GM12878 (cell line): ENCODE measurements at regions not wholly inside any gene's neighbourhood (a gene's known extent, or its start where the extent isn't known, plus 50 kb on each side); places are given as distances from the start of the nearest gene placed in this dataset.

Source experiments
- EGR1 ChIP-seq, 2 experiments: IDR thresholded peaks; 1 replicate in 1 of 2; 2 replicates in 1 of 2; pipeline ENCODE4 v1.6.1; 2011 to 2012; ENCODE audit warnings: low read depth in 2 of 2, low read length in 2 of 2, borderline replicate concordance in 1 of 2, mild to moderate bottlenecking in 1 of 2, moderate library complexity in 1 of 2
- EP300 ChIP-seq, 2 experiments: fragments of 150-350 bp in 1 of 2; IDR thresholded peaks; 2 replicates each; pipeline ENCODE4 v1.6.1; 2011 to 2012; ENCODE audit warnings: low read depth in 2 of 2, low read length in 2 of 2, borderline replicate concordance in 1 of 2, improper control_type of control experiment in 1 of 2, inconsistent platforms in 1 of 2; ENCODE audit not compliant: control insufficient read depth in 1 of 2
- ESRRA ChIP-seq: IDR thresholded peaks from 2 replicates; pipeline ENCODE4 v1.6.1; 2012; ENCODE audit warnings: mild to moderate bottlenecking, low read length, improper control_type of control experiment
- EZH2 ChIP-seq: IDR thresholded peaks from 2 replicates; pipeline ENCODE4 v1.6.1; 2012; ENCODE audit warnings: low read depth, mild to moderate bottlenecking, control low read depth, inconsistent platforms, low read length, borderline replicate concordance; ENCODE audit not compliant: control insufficient read depth
- HCFC1 ChIP-seq: fragments of 150-350 bp; IDR thresholded peaks from 2 replicates; pipeline ENCODE4 v1.6.1; 2014; ENCODE audit warnings: low read length
- HDAC2 ChIP-seq: fragments of 200-600 bp; sonication (generic); IDR thresholded peaks from 2 replicates; pipeline ENCODE4 v1.6.1; 2017
- MTA2 ChIP-seq: fragments of 450-650 bp; IDR thresholded peaks from 2 replicates; pipeline ENCODE4 v1.6.1; 2016; ENCODE audit warnings: low read depth, mild to moderate bottlenecking, moderate library complexity
- NFIC ChIP-seq: IDR thresholded peaks from 2 replicates; pipeline ENCODE4 v1.6.1; 2012; ENCODE audit warnings: low read depth, mild to moderate bottlenecking, inconsistent platforms, low read length, moderate library complexity
- RAD21 ChIP-seq: IDR thresholded peaks from 2 replicates; pipeline ENCODE4 v1.6.1; 2011; ENCODE audit warnings: mild to moderate bottlenecking, low read depth, low read length, moderate library complexity; ENCODE audit not compliant: insufficient read depth
- RFX5 ChIP-seq: IDR thresholded peaks from 2 replicates; pipeline ENCODE4 v1.6.1; 2011; ENCODE audit warnings: low read depth, low read length, improper control_type of control experiment
- TF ChIP-seq, protein P1 (sequence below): IDR thresholded peaks from 2 replicates; pipeline ENCODE4 v1.6.1; 2012; ENCODE audit warnings: improper control_type of control experiment, low read depth, low read length; ENCODE audit not compliant: insufficient replicate concordance
- TF ChIP-seq, protein P2 (sequence below): fragments of 450-650 bp; conservative IDR thresholded peaks from 2 replicates; pipeline ENCODE4 v1.6.1; 2017; ENCODE audit warnings: mild to moderate bottlenecking, moderate library complexity
- TF ChIP-seq, protein P3 (sequence below): IDR thresholded peaks from 2 replicates; pipeline ENCODE4 v1.6.1; 2011; ENCODE audit warnings: low read depth, low read length, improper control_type of control experiment, borderline replicate concordance
- TF ChIP-seq, protein P4 (sequence below): fragments of 450-650 bp; formaldehyde crosslinking; IDR thresholded peaks from 2 replicates; pipeline ENCODE4 v1.4.0; 2022; ENCODE audit warnings: mild to moderate bottlenecking, moderate library complexity

DNA sequence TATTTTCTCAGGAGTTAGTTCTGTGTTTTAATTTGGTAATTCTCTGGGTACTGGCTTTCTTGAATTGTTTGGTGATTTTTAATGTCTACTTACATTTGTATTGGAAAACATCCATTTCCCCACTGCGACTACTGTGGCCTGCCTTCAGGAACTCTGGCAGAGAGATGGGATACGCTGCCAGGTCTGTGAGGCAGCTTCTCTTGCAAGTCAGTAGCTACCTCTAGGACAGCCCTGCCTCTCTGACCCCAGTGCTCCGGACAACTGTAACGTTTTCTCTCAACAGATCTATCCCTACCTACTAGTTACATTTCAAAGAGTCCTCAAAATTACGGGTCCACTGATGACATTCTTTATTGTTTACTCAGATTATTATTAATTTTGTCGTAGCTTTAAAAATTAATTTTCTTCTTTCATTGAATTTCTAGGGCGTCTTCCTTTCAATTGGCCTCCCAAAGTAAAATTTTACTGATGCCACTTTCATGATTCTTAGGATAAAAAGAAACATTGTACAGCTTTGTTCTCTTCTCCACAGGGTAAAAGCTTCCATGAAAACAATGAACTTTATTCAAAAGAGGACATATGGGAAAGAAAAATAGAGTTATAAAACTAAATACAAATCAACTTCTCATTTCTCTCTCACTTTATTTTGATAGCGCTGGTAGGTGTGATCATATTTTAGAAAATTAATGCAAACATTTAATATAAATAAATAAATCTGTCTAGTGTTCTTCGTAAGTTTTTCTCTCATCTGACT is 123.2 kb upstream of the GOLGA8J start (continued):
- TF ChIP-seq, protein P1, sequence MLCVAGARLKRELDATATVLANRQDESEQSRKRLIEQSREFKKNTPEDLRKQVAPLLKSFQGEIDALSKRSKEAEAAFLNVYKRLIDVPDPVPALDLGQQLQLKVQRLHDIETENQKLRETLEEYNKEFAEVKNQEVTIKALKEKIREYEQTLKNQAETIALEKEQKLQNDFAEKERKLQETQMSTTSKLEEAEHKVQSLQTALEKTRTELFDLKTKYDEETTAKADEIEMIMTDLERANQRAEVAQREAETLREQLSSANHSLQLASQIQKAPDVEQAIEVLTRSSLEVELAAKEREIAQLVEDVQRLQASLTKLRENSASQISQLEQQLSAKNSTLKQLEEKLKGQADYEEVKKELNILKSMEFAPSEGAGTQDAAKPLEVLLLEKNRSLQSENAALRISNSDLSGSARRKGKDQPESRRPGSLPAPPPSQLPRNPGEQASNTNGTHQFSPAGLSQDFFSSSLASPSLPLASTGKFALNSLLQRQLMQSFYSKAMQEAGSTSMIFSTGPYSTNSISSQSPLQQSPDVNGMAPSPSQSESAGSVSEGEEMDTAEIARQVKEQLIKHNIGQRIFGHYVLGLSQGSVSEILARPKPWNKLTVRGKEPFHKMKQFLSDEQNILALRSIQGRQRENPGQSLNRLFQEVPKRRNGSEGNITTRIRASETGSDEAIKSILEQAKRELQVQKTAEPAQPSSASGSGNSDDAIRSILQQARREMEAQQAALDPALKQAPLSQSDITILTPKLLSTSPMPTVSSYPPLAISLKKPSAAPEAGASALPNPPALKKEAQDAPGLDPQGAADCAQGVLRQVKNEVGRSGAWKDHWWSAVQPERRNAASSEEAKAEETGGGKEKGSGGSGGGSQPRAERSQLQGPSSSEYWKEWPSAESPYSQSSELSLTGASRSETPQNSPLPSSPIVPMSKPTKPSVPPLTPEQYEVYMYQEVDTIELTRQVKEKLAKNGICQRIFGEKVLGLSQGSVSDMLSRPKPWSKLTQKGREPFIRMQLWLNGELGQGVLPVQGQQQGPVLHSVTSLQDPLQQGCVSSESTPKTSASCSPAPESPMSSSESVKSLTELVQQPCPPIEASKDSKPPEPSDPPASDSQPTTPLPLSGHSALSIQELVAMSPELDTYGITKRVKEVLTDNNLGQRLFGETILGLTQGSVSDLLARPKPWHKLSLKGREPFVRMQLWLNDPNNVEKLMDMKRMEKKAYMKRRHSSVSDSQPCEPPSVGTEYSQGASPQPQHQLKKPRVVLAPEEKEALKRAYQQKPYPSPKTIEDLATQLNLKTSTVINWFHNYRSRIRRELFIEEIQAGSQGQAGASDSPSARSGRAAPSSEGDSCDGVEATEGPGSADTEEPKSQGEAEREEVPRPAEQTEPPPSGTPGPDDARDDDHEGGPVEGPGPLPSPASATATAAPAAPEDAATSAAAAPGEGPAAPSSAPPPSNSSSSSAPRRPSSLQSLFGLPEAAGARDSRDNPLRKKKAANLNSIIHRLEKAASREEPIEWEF = no peak
- TF ChIP-seq EGR1 (IDR thresholded peaks at IDR 0.05; ENCODE audit: borderline replicate concordance in 1 of 2, low read depth in 2 of 2, low read length in 2 of 2) (no peak), NFIC (no peak), RAD21 (no peak), EP300 (IDR thresholded peaks at IDR 0.05; ENCODE audit: borderline replicate concordance in 1 of 2, control insufficient read depth in 1 of 2, low read depth in 2 of 2, low read length in 2 of 2) (no peak), EZH2 (no peak), MTA2 (no peak), HCFC1 (no peak), ESRRA (no peak), HDAC2 (no peak), RFX5 (no peak)
- TF ChIP-seq, protein P2, sequence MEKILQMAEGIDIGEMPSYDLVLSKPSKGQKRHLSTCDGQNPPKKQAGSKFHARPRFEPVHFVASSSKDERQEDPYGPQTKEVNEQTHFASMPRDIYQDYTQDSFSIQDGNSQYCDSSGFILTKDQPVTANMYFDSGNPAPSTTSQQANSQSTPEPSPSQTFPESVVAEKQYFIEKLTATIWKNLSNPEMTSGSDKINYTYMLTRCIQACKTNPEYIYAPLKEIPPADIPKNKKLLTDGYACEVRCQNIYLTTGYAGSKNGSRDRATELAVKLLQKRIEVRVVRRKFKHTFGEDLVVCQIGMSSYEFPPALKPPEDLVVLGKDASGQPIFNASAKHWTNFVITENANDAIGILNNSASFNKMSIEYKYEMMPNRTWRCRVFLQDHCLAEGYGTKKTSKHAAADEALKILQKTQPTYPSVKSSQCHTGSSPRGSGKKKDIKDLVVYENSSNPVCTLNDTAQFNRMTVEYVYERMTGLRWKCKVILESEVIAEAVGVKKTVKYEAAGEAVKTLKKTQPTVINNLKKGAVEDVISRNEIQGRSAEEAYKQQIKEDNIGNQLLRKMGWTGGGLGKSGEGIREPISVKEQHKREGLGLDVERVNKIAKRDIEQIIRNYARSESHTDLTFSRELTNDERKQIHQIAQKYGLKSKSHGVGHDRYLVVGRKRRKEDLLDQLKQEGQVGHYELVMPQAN = no peak
- TF ChIP-seq, protein P3, sequence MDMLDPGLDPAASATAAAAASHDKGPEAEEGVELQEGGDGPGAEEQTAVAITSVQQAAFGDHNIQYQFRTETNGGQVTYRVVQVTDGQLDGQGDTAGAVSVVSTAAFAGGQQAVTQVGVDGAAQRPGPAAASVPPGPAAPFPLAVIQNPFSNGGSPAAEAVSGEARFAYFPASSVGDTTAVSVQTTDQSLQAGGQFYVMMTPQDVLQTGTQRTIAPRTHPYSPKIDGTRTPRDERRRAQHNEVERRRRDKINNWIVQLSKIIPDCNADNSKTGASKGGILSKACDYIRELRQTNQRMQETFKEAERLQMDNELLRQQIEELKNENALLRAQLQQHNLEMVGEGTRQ = no peak
- TF ChIP-seq, protein P4, sequence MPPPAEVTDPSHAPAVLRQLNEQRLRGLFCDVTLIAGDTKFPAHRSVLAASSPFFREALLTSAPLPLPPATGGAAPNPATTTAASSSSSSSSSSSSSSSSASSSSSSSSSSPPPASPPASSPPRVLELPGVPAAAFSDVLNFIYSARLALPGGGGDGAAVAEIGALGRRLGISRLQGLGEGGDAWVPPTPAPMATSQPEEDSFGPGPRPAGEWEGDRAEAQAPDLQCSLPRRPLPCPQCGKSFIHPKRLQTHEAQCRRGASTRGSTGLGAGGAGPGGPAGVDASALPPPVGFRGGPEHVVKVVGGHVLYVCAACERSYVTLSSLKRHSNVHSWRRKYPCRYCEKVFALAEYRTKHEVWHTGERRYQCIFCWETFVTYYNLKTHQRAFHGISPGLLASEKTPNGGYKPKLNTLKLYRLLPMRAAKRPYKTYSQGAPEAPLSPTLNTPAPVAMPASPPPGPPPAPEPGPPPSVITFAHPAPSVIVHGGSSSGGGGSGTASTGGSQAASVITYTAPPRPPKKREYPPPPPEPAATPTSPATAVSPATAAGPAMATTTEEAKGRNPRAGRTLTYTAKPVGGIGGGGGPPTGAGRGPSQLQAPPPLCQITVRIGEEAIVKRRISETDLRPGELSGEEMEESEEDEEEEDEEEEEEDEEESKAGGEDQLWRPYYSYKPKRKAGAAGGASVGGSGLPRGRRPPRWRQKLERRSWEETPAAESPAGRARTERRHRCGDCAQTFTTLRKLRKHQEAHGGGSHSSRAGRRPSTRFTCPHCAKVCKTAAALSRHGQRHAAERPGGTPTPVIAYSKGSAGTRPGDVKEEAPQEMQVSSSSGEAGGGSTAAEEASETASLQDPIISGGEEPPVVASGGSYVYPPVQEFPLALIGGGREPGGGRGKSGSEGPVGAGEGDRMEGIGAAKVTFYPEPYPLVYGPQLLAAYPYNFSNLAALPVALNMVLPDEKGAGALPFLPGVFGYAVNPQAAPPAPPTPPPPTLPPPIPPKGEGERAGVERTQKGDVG = no peak
